ENCODE measurements at regions not wholly inside any gene's neighbourhood (a gene's known extent, or its start where the extent isn't known, plus 50 kb on each side); places are given as distances from the start of the nearest gene placed in this dataset.
"Not testable (repeated sequence)": the region's sequence is repeated elsewhere in the genome, so short reads cannot be mapped to it uniquely, and the experiment has no call there.

DNA sequence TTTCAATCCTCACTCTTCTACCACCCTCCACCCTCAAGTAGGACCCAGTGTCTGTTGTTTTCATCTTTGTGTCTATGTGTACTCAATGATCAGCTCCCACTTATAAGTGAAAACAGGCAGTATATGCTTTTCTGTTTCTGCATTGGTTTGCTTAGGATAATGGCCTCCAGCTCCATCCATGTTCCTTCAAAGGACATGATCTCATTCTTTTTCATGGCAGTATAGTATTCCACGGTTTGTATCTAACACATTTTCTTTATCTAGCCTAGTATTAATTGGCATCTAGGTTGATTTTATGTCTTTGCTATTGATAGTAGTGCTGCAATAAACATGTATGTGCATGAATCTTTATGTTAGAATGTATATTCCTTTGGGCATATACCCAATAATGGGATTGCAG lies 259.8 kb upstream of the KIF2A start:
- DNase-seq: no peak

DNA sequence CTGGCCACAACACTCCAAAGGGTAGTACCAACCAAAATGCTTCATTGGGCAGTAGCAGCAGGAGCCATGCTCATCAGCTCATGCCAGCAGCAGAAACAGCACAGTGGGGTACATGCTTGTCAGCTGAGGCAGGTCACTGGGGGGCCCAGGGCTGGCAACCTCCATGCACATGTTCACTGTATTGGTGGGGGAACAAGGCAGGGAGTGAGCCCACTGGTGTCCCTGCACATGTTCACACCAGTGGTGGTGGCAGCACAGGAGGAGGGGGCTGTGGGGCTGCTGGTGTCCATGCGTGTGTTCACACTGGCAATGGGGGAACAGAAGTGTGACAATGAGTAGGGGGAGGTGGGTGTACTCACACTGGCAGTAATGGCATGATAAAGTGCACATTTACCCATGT lies 254.3 kb upstream of the KIF2A start:
- no peak for DNase-seq

DNA sequence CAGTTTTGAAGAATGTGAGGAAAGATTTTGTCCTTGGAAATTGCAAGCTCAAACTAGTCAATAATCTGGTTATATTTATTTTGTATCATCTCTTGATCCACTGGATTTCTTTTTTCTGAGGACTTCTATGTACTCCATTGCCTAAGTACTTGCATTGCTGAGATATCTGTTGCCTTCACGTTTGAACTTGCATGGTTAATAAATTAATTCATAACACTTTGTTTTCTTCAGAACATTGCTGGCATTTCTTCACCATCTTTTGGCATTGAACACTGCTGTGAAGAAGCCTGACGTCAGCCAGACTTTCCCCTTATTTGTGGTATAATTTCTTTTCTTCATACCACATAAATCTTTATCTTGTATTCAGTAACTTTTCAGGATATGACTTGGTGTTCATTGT lies 246.0 kb upstream of the KIF2A start:
- DNase-seq: no peak

DNA sequence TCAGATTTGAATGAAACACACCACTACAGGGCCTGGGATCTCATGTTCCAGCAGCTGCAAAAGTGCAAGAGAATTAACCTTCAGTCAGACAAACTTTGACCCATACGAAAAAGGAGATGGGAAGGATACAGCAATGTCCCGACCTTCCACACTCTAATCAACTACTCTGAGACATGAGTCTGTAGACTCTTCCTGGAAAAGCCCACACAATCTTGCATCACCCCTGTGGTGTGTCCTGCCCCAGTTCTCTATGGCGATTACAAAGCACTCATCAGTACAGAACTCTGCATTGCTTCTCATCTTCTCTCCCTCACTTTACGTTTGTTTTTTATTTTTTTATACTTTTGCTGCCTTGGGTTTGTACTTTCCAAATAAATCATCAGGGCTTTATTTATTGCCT lies 241.0 kb upstream of the KIF2A start:
- DNase-seq: no peak

DNA sequence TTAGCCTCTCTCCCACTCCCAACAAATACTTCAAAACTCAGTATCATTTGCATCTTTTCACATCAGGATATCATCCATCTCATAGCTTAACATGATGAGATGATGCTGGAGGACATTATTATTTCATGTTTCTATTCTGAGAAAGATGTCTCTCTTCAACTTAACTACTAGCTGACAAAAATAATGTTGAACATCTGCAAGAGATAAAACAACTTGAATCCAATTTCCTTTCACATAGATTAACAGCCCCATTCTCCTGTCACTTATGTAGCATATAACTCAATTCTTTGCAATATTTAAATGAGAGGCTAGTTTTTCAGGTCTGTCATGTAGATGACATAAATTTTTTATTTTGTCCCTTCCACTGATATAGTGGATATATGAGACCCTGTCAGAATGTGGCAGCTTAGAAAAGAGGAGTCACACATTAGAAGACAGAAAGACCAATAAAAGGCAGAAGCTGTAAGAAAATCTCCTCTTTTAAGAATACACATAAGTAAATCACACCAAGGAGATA lies 239.2 kb upstream of the KIF2A start:
- no peak for DNase-seq

DNA sequence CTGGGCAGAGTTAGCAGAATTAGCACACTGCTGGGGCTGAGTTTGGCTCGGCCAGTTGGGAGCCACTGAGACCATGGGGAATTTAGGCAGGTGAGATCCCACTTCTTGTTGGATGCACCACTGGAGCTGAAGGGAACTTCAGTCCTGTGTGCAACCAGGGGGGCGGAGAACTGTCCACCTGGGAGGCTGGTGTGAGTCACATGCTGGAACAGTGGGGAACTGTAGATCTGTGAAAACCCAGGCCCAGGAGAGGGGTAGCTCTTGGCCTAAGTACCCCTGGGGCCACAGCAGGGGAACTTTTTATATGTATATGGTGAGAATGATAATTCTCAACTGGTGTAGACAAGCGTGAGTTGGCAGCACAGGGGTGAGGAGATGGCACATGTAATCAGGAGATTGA lies 237.5 kb upstream of the KIF2A start:
- no peak for DNase-seq

DNA sequence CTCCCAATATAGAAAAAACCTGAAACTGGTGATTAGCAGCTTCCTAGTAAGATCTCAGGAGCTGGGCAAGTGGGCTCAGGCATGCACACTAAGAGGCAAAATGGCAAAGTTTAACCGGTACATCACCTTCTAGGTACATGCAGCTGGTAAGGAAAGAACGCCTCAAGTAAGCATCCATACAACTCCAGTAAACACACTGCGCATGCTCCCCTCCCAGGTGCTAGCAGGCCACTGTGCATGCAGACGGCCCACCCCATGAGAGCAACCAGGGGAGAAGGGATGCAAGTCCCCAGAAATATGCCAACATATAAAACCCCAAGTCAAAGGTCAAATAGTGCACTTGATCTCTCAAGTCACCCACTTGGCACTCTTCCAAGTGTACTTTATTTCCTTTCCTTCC lies 228.6 kb upstream of the KIF2A start:
- no peak for DNase-seq

DNA sequence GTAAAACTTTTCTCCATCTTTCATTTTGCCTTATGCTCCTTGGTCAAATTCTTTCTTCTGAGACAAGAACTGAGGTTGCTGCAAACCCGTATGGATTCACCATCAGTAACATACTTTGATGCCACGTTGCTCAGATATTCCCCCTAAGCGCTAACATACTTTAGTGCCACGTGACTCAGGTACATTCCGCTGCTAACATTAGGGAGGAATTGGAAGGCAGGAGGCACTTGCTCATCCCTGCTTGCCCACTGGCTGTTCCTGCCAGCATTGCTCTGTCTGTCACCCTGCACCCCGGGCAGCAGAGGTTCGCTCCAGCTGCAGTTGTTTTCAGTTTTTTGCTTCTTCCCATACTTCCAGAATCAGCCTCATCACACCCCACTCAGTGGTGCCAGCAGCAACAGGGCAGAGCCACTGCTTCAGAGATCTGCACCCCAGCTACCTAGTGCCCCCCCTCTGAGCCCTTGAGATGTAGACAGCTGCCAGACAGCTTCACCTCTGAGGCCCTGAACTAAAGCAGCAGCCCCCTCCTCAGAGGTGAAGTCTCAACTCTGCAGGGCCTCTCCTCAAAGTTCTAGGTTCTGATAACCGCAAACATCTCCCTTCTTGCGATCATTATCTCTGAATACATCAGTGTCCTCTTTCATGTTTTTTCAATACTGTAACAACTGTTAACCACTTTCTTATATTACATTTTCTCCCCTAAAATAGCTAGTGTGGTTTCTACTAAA lies 228.0 kb upstream of the KIF2A start:
- DNase-seq: no peak

DNA sequence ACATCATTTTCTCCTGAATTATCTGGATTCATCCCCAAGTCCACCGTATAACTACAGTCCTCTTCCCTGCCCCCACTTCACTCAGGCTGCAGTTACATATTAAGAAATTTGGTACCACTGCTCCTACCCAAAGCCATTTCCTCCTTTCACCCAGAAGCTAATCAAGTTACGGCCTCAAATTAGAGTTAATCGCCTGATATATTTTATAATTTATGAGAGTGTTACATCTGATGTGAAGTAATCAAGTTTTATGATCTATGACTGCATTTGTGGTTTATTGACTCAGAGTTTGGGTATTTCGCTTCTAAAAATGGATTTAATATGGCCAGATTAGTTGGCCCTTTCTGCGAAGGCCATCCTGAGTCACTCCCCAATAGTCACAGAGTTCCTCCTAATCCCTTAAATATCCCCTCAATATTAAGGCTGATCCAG lies 223.6 kb upstream of the KIF2A start:
- DNase-seq: no peak

DNA sequence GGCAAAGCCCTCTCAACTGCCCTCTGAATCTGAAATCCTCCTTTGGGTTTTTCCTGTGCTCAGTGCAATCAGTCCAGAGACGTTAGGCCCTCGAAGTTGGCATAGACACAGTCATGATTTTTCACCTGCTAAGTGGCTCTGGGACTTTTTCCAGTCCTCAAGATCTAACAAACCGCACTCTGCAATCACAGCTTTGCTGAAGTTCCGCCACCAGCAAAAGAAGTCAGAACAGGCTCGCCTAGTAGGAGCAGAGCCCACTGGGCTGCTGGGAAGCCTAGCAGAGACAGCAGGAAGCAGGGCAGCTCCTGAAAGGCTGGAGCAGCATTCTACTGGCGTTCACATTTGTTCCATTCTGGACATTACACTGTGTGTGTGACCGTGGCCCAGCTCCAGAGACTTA lies 222.8 kb upstream of the KIF2A start:
- no peak for DNase-seq

DNA sequence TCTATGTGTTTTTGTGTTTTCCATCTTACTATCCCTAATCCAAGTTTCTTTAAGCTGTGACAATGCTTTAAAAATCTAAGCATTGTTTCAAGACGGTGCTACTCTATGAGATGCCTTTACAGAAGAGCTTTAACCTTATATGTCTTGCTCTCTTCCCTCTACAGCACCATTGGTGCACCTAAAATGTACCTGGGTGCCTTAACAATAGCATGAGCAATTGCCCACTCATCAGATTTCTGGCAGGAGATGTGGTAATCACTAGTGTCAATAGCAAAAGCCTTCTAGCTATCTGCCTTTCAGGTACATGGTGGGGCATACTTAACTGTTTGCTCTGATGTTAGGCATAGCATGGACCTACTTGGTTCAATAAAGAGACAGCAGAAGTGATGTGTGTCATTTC lies 222.3 kb upstream of the KIF2A start:
- DNase-seq: no peak

DNA sequence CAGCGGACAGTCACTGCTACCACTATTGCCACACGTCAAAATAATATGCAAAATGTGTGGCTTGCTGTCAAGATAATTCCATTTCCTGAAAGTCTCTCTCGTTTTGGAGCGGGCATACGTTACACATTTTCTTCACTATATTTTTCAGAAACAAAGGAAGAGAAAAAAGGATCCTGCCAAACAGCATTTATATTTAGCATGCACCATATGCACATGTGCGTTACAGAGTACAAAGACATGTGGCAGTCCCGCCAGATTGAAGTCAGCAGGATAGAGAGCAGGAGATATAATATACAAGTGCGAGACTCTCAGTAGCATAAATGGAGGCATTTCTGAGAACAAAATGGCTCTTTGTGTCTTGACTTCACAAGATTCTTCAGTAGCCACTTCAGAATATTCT lies 221.6 kb upstream of the KIF2A start:
- no peak for DNase-seq

DNA sequence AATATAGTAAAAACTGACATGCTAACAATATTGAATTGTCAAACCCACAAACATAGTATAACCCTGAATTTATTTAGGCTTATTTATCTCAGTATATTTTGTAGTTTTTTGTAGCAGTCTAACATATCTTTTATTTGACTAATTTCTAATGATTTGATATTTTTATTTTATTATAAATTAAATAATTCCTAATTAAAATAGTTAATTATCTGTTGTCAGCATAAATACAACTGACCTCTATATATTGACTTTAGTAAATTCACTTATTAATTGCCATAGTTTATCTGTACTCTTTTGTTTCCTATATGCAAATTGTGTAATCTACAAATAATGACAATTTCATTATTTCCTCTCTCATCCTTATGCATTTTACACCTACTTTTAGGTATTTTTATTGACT lies 215.1 kb upstream of the KIF2A start:
- DNase-seq: no peak

DNA sequence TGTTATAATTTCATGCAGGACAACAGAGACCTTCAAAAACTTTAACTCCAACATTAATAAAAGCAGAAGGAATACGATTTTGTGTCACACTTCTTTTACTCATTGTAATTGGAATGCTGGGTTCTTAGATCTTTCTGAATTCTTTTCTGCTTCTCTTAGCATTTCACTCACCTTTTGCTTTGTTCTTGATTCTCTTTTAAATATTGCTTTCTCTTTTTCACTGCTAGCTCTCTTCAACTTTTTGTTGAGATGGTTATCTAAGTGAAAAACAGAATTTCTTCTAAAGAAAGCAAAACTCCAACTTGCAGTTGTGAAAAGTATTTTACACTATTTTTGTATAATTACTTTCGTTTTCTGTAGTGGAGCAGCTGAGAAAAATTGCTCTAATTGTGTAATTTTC lies 212.6 kb upstream of the KIF2A start:
- DNase-seq: no peak

DNA sequence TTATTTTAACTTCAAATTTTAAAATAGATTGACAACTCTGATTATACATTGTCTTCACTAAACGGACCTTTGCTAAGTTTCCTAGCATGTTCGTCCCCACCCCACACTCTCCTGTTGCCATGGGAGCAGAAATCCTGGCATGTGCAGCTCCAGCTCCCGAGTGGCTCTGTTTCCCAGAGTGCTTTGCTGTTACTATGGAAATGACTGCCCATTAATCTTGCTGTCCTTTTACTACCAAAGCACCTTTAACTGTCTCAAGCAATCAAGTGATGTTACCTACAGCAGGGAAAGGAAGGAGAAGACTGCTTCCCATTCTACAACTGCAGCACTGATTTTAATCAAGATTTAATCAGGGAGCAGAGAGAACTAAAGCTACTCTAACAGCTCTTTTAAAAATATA lies 212.0 kb upstream of the KIF2A start:
- DNase-seq: no peak

DNA sequence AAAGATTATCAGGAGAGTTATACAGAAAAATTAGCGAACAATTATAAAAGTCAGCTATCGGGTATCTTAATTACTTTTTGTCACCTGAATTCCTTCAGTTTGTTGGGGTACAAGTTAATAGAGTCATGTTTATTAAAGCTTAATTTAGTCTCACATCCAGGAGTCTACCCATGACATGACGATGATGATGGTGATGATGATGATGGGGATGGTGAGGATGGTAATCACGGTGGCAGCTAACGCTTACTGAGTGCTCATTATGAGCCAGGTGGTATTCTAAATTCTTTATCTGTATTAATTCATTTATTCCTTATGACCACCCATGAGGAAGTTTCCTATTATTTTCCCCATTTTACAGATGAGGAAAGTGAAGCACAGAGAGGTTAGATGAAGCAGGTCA lies 208.6 kb upstream of the KIF2A start:
- DNase-seq: no peak

DNA sequence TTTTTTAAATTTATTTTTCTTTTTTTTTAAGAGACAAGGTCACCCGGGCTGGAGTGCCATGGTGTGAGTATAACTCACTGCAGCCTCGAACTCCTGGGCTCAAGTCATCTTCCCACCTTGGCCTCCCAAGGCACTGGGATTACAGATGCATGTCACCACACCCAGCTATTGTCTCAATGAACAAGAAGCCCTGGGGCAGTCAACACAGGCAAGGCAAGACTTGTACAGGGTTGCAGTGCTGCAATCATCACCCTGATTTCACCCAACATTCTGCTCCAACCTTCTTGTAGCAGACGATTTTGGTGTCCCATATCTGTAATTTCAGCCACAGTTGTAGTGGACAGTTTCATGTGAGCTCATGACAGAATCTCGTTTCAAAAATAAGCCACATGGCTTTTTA lies 205.8 kb upstream of the KIF2A start:
- no peak for DNase-seq

DNA sequence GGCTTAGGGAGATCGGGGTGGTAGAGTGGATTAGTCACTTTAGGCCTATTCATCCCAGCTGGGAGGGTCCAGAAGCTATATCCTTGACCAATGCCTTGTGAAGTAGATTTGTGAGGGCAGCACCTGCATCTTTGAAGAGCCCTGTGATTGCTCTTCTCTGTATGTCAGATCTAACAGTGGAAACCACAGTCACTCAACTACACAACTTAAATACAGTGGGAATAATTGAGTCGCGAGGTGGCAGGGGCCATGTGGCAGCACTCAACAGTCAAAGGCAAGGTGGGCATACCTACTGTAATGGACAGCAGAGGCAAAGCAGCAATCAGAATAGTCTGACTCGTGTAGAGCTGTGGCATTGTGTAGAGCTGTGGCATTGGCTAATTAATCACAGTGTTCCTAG lies 202.1 kb upstream of the KIF2A start:
- not testable (repeated sequence) for DNase-seq

DNA sequence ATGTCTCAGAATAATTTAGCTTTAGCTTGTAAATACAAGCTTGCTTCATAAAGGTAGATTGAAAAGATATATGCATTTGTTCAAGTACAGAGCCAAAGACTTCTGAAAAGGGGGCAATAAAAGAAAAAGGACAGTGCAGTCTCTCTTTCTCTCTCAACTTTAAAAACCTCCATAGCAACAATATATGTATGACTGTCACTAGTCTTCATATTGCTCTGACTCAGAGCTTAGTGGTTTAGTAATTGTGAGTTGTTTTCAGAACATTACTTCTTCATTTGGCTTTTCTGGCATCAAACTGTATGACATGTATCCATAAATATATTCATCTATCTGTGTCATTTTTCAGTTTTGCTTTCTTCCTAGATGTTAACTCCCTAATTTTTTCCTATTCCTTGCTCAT lies 194.6 kb upstream of the KIF2A start:
- DNase-seq: no peak

DNA sequence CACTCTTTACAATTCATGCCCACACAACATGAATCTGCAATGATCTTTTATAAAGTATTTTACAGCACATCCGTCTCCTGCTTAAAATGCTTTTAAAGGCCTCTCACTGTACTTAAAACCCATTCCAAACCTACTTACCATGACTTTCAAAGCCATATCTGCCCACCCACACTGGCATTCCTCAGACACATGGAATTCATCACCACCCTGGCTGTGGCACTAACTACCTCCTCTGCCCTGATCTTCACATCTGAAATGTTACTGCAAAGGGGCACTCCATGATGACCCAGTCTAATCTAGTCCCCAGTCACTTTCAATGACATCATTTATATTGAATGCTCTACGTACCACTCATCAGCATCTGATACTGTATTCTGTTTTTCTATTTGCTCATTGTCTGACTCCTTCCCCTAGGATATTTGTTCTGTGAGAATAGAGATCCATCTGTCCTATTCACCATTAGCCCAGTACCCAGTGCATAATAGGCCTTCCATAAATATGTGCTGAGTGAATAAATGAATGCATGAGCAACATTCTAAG lies 193.2 kb upstream of the KIF2A start:
- no peak for DNase-seq

DNA sequence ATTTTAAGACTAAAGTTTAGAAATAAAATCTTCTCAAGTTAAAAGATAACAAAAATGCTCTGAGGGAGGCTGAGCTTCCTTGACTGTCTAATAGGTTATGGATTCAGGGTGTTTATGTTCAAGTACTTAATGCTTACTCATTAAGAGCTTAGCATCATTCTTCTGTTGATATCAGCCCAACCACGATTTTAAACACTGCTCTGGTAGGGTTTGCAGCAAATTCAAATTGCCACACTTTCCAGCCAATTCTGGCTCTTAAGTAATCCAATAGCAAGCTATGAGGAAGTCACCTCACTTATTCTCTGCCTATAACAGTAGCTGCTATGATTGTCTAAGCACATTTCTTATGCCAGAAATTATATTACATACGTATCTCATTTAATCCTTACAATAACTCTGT lies 191.0 kb upstream of the KIF2A start:
- no peak for DNase-seq

DNA sequence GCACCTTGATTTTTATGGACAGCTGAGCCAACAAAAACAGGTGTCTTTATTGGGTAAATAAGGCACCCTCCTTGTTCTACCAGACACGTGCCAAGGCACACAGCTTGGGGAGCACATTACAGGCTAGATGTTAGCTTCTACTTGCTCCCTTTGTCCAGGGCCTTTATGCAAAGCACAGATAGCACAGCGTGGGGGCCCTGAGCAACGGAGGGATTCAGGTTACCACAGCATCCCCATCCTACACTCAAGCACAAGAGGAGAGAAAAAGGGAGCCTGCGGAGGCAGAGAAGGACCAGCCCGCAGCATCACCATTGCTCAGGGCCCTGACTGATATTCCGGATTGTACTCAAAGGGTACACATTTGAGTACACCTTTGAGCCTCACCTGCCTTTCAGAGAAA lies 181.7 kb upstream of the KIF2A start:
- no peak for DNase-seq

DNA sequence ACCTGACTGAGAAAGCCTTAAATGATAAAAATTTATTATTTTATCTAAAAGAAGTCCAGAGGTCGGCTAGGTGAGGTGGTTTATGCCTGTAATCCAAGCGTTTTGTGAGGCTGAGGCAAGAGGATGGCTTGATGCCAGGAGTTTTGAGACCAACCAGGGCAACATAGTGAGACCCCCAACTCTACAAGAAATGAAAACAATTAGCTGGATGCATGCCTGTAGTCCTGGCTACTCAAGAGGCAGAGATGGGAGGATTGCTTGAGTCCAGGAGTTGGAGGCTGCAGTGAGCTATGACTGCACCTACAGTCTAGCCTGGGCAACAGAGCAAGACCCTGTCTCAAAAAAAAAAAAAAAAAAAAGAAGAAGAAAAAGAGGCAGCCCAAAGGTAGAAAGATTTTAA lies 179.9 kb upstream of the KIF2A start:
- DNase-seq: no peak

DNA sequence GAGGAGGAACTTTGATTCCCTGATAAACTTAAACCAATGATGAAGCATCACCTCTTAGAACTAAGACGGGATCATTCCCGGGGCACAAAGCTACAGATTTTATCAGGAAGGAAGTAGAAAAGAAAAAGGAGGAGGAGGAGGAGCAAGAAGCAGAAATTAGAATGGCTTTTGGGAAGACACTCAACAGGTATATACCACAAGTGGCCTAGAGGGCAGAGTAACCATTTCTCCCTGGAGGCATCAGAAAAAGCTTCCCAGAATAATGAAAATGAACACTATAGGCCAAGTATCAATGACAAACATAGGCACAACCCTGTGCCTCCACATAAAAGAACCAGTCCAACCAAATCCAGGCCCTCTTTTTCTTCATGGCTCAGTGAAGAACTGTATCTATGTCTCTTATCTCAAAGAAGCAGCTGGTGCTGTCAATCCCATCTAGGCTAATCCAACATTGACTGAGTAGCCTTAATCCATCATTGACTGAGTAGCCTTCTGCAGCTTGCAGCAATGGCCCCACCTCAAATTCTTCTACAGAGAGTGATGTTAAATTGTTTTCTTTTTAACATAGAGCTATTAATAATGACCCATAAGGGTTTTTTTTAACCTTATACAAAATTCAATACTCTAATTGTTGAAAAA lies 178.8 kb upstream of the KIF2A start:
- no peak for DNase-seq

DNA sequence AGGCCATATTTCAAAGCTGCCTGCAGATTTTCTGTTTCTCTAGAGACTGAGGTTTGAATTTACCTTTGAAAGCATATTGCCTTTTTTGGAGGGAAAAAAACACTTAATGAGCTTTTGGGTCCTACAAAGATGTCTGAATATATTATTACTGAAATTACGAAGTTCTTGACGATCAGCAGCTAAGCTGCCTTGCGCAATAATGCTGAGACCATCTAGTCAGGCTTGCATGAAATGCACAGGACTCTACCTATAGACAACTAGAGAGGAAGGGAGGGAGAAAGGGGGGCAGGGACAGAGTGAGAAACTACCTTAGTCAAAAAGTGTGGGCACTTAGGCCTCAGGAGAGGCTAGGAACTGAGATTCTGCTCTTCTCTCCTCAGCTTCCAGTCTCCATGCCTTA lies 175.9 kb upstream of the KIF2A start:
- DNase-seq: no peak

Measured in activated CD8-positive, alpha-beta memory T cell treated with anti-CD3 and anti-CD28 coated beads, Interleukin-2, amount 50 U/mL, for 48 hours (primary cell).